NCI-H2227 (cell line): ENCODE measurements at regions not wholly inside any gene's neighbourhood (a gene's known extent, or its start where the extent isn't known, plus 50 kb on each side); places are given as distances from the start of the nearest gene placed in this dataset.

Source experiments
- DNase-seq: peaks from one replicate; lab custom pipeline; 2025; ENCODE audit not compliant: unreplicated experiment; lab: John Stamatoyannopoulos, UW

GRCh38 chr6:88360203-88360797 lies 194.2 kb upstream of the CNR1 start:
- peak; percentile 60 for DNase-seq

GRCh38 chr6:88359530-88360202 lies 193.5 kb upstream of the CNR1 start:
- no peak for DNase-seq

DNA sequence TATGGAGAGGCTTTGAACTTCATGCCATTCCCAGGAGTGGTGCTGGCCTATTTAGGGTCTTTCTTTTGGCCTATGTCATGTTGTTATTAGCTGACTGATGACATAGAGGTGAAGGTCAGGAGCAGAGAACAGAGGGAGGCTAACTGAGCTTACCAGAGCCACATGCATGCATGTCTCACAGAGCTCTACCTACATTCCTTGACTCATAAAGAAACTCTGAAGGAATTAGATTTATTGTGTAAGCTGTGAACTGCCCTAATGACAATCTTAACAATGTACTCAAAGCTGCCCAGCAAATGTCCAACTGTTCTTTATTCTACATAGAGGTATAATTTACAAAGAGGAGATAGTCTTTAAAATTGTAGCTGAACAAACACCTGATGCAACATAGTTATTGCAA lies 192.7 kb upstream of the CNR1 start:
- DNase-seq, result peak; percentile 3

DNA sequence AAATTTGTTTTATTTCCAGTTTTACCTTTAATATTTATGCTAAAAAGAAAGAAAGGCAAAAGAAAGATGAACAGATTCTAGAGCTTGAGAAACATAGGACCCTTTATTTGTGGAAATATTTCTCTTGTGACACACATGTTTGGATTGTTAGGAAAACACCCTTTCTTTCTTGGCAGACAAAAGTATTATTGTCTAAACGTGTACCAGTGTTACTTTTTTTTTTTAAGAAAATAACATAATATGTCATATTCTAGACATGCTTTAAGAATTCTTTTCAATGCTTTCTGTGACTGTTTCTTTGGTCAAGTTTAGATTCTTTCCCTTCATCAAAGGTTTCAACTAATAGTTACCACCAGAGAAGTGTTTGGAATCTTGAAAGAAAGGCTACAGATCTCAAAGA lies 183.4 kb upstream of the CNR1 start:
- DNase-seq, result no peak

- no peak for DNase-seq
These were observed 176.2 kb upstream of the CNR1 start for GRCh38 chr6:88342336-88342735.

DNA sequence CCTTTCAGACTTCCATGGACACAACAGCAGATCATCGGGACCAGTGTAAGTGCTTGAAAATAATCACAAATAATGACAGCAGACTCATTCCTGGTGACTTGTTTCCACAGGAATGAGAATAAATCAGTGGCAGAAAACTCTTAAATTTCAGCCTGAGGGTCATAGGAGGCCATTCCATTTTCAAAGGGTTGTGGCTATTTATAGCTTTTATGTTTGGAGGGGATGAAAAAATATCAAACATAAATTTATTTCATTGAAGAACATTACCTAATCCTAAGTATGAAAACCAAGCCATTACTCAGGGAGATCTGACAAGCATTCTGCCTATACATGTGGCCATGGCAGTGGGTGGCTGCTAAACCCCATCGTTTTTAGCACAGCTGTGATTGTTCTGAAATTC lies 173.6 kb upstream of the CNR1 start:
- DNase-seq, result peak; percentile 2

DNA sequence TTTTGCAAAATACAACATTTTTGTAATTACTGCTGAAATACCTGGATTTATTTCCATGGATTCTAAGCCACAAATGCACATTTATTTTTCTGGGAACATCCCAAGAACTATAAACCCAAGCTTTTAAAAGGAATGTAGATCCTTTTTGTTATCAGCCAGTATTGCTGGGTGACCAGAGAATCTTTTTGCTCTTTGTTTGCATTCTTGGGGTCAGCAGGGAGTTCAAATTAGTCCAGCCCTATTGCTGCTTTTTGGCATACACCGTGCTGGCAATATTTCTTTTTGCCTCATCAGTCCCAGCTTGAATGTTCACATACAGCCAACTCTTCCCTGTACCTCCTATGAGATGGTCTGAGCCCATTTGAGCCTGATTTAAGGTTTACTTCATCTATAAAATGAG lies 155.2 kb upstream of the CNR1 start:
- no peak for DNase-seq

GRCh38 chr6:88311561-88311960 lies 145.4 kb upstream of the CNR1 start:
- no peak for DNase-seq

DNA sequence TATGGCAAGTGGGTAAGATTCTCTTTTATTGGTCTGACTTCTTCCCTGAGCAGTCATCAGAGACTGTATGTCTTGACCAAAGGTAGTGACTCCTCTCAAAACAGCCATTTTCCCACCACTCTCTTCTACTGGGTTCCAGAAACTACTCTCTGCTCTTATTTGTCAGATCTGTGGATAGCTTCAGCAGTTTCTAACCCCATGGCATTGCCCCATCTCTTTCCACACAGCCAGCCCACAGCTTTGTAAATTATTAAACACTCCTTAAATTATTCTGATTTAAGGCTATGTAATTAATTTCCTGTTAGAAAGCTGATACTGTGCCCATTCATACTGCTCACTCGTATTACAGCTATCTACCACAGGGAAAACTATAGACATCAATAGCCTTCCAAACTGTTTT lies 138.4 kb upstream of the CNR1 start:
- no peak for DNase-seq

DNA sequence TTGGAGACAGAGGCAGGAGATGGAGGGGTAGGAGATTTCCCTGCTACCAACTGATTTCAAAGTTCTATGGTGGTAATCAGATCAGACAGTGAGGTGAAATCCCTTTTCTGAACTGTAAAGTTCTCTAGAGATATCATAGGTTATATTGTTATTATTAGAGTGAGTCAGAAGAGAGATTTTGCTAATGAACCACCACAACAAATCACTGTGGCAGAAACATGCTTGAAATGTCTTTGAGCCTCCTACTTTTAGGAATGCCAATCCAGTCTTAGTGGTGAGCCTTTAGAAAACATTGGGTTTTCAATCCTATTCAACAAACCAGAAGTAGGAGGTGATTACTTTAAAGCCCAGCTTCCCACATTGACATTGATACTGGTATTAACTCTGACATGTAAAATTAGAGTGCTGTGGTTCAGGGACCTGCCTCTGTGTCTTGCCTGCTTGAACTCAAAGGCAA lies 136.7 kb upstream of the CNR1 start:
- DNase-seq, result no peak

DNA sequence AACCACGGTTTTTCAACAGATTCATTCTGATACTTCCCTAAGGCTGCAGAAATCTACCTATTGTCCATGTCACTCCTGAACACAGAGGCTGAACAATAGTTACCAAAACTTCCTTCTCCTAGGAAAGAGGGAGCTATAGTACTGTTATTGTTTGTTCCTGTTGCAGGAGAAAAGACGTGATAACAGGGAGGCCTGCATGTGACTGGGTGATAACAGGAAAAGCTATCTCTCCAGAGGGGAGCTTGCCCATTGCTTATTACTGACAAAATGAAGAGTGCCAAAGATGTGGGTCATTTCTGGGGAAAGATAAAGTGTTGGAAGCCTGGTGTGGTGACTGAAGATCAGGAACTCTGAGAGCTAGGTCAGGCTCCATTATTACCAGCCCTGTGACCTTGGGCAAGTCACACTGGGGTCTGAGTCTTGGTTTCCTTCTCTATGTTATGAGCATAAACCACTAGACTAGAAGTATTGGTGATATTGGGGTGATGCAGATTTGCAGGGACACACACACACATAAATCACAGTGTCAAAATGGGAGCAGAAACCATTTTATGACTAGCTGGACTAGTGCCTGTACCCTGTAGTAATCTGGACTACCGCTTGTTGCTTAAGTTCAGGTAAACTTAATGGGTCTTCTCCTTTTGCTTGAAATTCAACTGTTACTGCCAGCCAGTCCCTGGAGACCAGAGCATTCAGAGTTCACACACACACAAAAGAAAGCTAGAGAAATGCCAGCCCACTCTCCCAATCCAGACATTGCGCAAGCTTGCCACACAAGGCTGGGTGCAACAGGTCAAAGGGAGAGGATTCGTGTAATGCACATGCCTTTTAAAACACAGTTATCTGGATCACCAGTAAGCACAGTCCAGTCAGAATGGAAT lies 136.0 kb upstream of the CNR1 start:
- DNase-seq, result no peak

DNA sequence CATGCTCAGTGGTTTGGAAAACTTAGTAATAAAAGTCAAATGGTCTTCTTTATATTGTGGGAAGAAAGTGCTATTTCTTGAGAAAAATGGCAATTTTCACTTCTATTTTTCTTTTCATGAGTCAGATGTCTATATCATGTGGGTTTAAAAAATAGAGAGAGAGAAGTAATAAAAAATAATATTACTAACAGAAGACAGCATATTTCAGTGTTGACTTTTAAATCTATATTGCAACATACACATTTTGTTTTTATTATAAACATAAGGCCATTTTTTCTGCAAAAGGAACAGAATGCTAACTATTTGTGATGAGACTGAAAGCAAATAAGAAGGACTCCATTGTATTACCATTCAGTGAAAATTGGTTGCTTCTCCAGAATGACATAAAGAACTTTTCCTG lies 135.1 kb upstream of the CNR1 start:
- no peak for DNase-seq

DNA sequence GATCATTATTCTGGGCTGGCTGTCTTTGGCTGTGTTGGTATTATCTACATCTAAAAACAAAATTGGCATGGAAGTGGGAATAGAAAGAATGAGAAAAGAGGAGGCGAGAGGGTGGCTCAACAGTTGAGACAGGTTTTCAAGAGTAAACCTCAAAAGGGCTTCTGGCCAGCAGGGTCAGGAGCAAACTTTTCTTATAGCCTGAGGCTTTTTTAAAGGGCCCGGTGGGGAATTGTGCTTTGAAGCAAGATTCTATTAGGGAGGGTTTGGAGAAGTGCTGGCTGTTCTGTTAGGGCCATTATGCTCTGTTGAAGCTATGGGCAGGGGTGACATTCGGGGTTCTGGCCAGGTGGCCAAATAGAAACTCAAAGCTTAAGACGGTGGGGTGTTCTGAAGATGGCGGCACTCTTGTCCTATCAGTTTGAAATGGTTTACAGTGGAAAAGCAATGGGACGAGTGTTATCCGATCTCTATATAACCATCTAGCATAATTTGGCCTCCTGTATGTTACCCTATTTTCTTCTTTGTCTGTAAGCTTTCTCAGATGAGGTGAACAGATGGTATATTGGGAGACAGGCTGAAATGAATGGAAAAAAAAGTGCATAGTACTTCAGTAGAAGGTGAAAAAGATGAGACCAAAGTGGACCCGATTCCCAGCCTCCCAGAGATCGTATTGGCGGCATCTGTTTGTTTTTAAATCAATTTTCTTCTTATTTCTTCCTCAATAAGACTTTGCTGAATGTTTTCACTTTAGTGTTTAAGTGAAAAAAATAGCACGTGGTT lies 132.1 kb upstream of the CNR1 start:
- DNase-seq, result no peak

GRCh38 chr6:88296694-88297093 lies 130.5 kb upstream of the CNR1 start:
- no peak for DNase-seq

DNA sequence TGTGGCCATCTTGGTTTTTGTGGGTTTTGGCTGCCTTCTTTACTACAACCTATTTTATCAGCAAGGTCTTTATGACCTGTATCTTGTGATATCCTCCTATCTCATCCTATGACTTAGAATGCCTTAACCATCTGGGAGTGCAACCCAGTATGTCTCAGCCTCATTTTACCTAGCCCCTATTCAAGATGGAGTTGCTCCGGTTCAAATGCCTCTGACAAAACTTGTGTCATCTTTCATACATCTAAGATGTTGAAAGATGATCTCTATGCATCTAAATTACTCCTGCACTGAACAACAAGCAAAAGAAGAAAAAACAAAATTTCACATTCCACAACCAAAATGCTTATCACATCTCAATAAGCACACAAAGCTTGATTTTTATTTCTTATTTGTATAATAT lies 129.5 kb upstream of the CNR1 start:
- no peak for DNase-seq

DNA sequence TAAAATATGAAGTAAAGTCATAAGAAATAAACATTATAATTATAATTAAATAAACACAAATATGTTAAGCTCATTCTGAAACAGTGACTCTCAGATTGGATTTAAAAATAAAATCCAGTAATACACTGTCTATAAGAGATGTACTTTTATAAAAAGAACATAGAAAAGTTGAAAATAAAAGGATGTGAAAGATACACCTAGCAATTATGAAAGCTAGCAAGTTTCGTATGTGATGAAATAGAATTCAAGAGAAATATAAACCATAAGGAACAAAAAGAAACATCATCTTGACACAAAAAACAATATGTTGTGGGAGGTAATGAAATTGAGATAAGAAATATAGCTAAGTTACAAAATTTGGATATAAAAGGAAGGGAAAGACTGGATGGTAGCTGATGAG lies 128.6 kb upstream of the CNR1 start:
- DNase-seq, result no peak

DNA sequence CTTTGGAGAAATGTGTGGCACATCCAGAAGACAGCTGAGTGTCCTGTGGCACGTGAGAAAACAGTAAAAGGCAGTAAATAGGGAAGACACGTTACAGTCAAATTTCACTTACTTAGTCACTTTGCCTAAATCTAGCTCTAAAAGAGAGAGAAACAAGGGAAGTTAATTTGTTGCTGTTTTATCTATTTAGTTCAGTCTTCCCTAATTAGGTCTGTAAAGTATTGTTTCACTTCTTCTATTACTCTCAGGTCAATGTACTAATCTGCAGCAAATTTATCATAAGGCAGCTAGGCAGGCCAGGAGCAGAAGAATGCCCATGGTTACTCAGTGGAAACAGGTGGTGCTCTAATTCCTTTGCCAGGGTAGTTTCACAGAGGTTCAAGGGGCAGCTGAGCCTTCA lies 124.3 kb upstream of the CNR1 start:
- DNase-seq, result no peak

- DNase-seq, result no peak
These were observed 121.5 kb upstream of the CNR1 start for GRCh38 chr6:88287696-88288095.

DNA sequence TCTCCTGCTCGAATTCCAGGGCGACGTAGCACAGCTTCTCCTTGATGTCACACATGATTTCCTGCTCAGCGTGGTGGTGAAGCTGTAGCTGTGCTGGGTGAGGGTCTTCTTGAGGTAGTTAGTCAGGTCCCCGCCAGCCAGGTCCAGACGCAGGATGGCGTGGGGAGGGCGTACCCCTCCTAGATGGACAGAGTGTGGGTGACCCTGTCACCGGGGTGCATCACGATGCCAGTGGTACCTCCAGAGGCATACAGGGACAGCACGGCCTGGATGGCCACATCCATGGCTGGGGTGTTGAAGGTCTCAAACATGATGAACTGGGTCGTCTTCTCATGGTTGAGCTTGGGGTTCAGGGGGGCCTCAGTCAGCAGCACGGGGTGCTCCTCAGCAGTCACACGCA lies 110.2 kb upstream of the CNR1 start:
- no peak for DNase-seq

DNA sequence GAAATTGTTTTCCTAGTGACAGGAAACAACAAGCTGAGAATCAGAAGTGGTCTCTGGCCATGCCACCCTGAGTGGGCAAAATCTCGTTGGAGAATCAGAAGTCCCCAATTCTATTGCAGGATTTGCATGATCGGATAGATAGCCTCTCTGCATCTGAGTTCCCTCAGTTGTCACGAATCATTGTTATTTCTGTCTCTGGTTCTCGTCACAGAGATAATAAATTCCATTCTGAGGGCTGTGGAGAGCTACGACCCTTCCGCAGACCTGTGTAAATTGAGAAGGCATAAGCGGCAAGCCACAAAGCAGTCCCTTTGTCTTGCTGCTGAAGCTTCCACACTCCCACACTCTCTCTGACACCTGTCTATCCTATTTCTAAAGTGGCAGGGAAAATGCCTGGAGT lies 102.4 kb upstream of the CNR1 start:
- peak; percentile 4 for DNase-seq

GRCh38 chr6:88266126-88266525 lies 100.0 kb upstream of the CNR1 start:
- no peak for DNase-seq
